Pancreas (tissue), 10 donors: ENCODE measurements at regions not wholly inside any gene's neighbourhood (a gene's known extent, or its start where the extent isn't known, plus 50 kb on each side); places are given as distances from the start of the nearest gene placed in this dataset.

Experiments used
- ATAC-seq, 4 donors: fragments of 200-7000 bp; cut with Tn5 transposase; one replicate each; pipeline versions ENCODE4 v1.8.0 to v1.9.1; 2020; ENCODE audit warnings: mild to moderate bottlenecking in 4 of 4, moderate library complexity in 4 of 4
- DNase-seq, 6 donors: peaks; one replicate each; pipeline ENCODE4 v3.0.0-alpha.2; 2020
- FAIRE-seq: peaks from 2 replicates; lab custom pipeline; 2012; peaks lifted over from hg19 to GRCh38; lab: Jason Lieb, UNC
- H3K27ac ChIP-seq, 4 donors: fragments of 200-600 bp; sonication (generic); 1 replicate in 3 of 4; 2 replicates in 1 of 4; pipeline versions ENCODE4 v1.5.0 to v1.8.0; 2020
- H3K27me3 ChIP-seq, 4 donors: fragments of 200-600 bp; one replicate each; pipeline ENCODE4 v1.8.0; 2021
- H3K36me3 ChIP-seq, 3 donors: fragments of 200-600 bp; sonication (generic) in 1 of 3; one replicate each; pipeline versions ENCODE4 v1.5.0 to v1.8.0; 2020 to 2021
- H3K4me1 ChIP-seq, 3 donors: fragments of 200-600 bp; one replicate each; pipeline ENCODE4 v1.8.0; 2021
- H3K4me3 ChIP-seq, 4 donors: fragments of 200-600 bp; sonication (generic) in 2 of 4; one replicate each; pipeline versions ENCODE4 v1.5.0 to v1.8.0; 2020 to 2021
- H3K9me3 ChIP-seq, 4 donors: fragments of 200-600 bp; one replicate each; pipeline ENCODE4 v1.8.0; 2021
- CTCF ChIP-seq, 4 donors: fragments of 200-600 bp; sonication (generic) in 3 of 4; IDR thresholded peaks; one replicate each; pipeline versions ENCODE4 v1.5.0 to v1.8.0; 2021; ENCODE audit warnings: antibody characterized with exemption in 4 of 4
- WGBS, 2 donors: extraction: QIAGEN DNeasy Blood & Tissue Kit; methylation state at CpG; one replicate each; pipeline ENCODE4 v1.1.7; 2013; 5-methylcytosine and 5-hydroxymethylcytosine counted together
- intact Hi-C, 3 donors: fragments of 100-400 bp; cut with DNase I; formaldehyde crosslinking; loops; one replicate each; pipeline versions ENCODE4 v1.11.1 to v1.14.2; 2022
- donor health status: healthy with polysubstance abuse.
- donor health status: DM: no; HTN: no; CAD: no; lungs with moderate emphysema.
- donor health status: DM: no; HTN: no; CAD: no.
- donor health status: control.
- donor health status: control.
- donor health status: Bipolar disorder and iron deficiency.
- donor health status: DM: yes; HTN: yes; CAD: no.
- donor health status: DM: no; HTN: no; CAD: no.
- donor health status: DM: no; HTN: no; CAD: no.
- donor health status: DM: yes; HTN: yes; CAD: no.

- DNase-seq: no peak
These were observed 102.4 kb upstream of the UBE3A start for GRCh38 chr15:25541228-25541627.

GRCh38 chr15:25536801-25537611 lies 98.2 kb upstream of the UBE3A start:
- ATAC-seq (no peak), DNase-seq (no peak), FAIRE-seq (no peak)
- Histone ChIP-seq H3K36me3 (no peaks in the 10 kb centered on the region), H3K4me1 (no peaks in the 10 kb centered on the region), H3K27ac (no peak overlapping the region), H3K27me3 (no peaks in the 10 kb centered on the region), H3K4me3 (no peak overlapping the region), H3K9me3 (no peaks in the 10 kb centered on the region)
- intact Hi-C loops: loop anchor here in 1 of 3 donors (10.0 kb wide), 1 partner anchor 62 kb away; no protein-coding TSS in a partner anchor
- TF ChIP-seq CTCF (IDR thresholded peaks at IDR 0.05): no peak
- 58 to 66% methylated on average over 7 of the region's 7 CpGs for WGBS, 2 donors

More at GRCh38 chr15:25541228-25541627, 102.4 kb upstream of the UBE3A start:
- no peak overlapping the region for H3K27ac ChIP-seq
- TF ChIP-seq CTCF (IDR thresholded peaks at IDR 0.05): no peak
- no peaks in the 10 kb centered on the region for H3K36me3 ChIP-seq
- H3K9me3 ChIP-seq: no peaks in the 10 kb centered on the region
- no peak for ATAC-seq
- no peak for FAIRE-seq
- no peaks in the 10 kb centered on the region for H3K27me3 ChIP-seq
- intact Hi-C loops: loop anchor here in 1 of 3 donors (10.0 kb wide), 1 partner anchor 276 kb away; no protein-coding TSS in a partner anchor
- H3K4me1 ChIP-seq: no peaks in the 10 kb centered on the region
- H3K4me3 ChIP-seq: no peak overlapping the region

- Histone ChIP-seq H3K9me3 (no peaks in the 10 kb centered on the region), H3K4me1 (no peaks in the 10 kb centered on the region), H3K27ac (no peak overlapping the region), H3K27me3 (no peaks in the 10 kb centered on the region), H3K36me3 (no peaks in the 10 kb centered on the region), H3K4me3 (no peak overlapping the region)
- intact Hi-C loops: loop anchor here in 1 of 3 donors (10.0 kb wide), 1 partner anchor 61 kb away; no protein-coding TSS in a partner anchor
- ATAC-seq: no peak
- 73 to 82% methylated on average over 5 of the region's 5 CpGs for WGBS, 2 donors
- no peak for TF ChIP-seq CTCF (IDR thresholded peaks at IDR 0.05)
- FAIRE-seq: no peak
- DNase-seq: no peak
These were observed 97.0 kb upstream of the UBE3A start for GRCh38 chr15:25535866-25536265.

- H3K27ac ChIP-seq: no peak overlapping the region
- no peak for FAIRE-seq
- TF ChIP-seq CTCF (IDR thresholded peaks at IDR 0.05): no peak
- no peaks in the 10 kb centered on the region for H3K9me3 ChIP-seq
- no peak for ATAC-seq
- H3K27me3 ChIP-seq: no peaks in the 10 kb centered on the region
- no peaks in the 10 kb centered on the region for H3K4me1 ChIP-seq
- 77 to 84% methylated on average over 6 of the region's 6 CpGs for WGBS, 2 donors
- DNase-seq: no peak
- intact Hi-C loops: loop anchor here in 1 of 3 donors (10.0 kb wide), 1 partner anchor 59 kb away; no protein-coding TSS in a partner anchor
- H3K36me3 ChIP-seq: no peaks in the 10 kb centered on the region
- H3K4me3 ChIP-seq: no peak overlapping the region
These were observed 95.5 kb upstream of the UBE3A start for GRCh38 chr15:25534293-25534692.
